HS-27A (cell line): ENCODE measurements at regions not wholly inside any gene's neighbourhood (a gene's known extent, or its start where the extent isn't known, plus 50 kb on each side); places are given as distances from the start of the nearest gene placed in this dataset.

Experiments
- DNase-seq: peaks from one replicate; pipeline ENCODE4 v3.0.0-alpha.2; 2012; ENCODE audit warnings: low read depth, missing footprints

DNA sequence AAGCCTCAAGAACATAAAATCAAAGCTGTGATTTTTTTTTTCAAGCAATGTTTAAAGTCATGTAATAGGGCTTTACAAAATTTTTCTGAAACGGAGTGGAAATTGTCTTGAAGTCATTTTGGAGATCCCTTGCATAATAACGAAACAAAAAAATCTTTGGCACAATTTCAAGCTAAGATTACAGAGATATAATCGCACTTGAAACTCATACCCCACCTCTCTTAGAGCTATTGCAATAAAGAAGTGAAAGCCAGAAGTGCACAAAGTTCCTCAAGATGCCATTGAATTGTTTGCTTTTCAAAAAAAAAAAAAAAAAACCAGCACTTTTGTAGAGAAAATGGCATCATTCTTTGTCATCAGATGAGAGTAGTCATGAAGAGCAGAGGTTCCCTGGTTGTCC is 152.3 kb downstream of the PAX3 start:
- no peak for DNase-seq

DNA sequence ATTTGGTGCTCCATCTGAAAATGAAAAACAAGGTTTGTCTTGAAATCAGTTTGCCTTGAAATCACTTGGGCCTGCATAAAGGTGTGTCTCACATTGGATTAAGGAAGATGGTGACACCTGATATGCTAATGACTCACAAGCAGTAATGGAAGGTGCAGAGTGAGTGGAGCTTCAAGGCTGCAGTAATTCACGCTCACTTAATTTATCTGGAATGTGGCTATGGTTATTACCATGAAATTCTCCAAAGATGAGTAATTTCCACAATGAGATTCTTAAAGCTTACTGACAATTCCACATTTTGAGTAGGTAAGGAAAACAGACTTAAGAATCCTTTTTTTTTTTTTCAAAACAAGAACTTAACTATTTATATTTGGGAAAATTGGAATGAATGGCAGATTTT is 156.8 kb downstream of the PAX3 start:
- no peak for DNase-seq

DNA sequence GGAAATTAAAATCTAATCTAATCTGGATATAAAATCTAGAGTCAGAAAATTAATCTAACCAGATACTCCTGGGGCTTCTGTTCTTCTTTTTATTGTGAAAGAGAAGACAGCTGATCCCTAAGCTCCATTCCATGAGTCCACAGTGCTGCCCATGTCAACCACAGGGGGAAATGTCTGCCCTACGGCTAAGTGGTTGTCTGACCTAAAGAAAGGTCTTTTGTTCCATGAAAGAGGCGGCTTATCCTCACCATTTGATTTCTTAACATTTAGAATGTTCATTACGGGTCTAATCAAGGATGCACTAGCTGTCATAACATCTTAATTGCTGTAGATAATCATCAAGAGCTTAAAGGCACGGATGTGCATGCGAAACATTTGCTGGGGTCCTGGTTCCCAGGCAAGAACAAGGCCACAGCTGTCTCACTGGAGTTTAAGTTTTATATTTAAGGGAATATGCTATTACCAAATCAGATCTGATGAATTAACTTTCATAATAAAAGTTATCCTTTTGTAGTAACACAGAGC is 162.6 kb downstream of the PAX3 start:
- DNase-seq = no peak

DNA sequence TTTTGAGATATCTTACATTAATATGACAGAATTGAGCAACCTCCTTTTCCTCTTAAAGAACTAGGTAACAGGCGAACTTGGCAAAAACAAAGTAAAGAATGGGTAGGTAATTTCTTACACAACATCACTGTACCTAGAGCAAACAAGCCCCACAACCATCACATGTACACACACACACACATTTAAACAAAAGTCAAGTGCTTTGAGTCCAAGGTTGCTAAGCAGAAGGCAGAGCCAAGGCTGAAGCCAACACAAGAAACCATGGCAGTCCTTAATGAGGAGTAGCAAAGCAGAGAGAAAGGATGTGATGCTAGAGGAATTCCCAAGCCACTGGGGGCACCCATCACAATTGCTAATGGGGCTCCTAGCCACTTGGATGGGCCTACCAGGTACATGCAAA is 164.1 kb downstream of the PAX3 start:
- no peak for DNase-seq

DNA sequence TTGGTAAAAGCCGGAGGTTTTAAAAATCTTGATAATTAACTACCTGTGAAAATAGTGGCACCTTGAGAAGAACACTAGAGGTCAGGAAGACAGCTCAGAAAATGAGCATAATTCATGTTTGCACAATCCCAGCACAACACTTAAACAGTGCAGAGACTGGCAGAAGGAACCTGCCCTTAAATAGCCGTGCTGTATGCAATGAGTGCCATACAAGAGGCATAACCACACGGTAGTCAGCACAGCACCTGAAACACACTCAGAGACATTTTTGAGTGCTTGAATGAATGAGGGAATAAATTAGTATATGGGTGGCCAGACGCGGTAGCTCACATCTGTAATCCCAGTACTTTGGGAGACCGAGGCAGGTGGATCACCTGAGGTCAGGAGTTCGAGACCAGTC is 164.9 kb downstream of the PAX3 start:
- no peak for DNase-seq

DNA sequence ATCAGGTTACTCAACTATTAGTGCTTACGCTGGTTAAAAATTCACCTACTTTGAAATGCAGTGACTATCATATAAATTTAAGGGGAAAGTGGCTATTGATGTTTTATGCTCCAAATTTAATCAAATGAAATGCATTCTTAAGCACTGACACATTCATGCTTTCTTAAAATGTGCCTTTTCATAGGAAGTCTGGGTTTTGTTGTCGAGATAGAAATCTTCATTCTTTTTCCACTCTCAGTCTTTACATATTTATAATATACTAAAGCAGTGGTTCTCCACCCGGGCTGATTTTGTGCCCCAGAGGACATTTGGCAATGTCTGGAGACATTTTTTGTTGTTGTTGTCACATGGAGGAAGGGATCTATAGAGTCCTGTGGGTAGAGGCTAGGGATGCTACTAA is 167.9 kb downstream of the PAX3 start:
- DNase-seq = no peak

DNA sequence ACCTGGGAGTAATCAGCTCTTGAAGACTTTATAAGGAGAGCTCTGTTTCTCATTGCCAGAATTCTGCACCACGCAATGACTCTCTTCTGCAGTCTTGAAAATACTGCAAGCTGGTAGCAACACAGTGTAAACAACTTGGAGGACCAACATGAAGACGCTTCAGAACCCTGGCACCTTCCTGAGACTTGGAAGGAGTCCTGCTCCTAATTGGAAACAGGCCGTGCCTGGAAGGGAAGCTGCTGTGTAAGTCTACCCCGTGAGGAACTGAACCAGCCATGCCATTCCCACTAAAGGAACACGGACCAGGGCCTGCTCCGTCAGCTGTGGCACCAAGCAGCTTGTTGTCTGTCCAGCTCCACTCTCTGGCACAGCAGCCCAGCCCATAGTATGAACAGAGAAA is 171.1 kb downstream of the PAX3 start:
- DNase-seq = no peak

DNA sequence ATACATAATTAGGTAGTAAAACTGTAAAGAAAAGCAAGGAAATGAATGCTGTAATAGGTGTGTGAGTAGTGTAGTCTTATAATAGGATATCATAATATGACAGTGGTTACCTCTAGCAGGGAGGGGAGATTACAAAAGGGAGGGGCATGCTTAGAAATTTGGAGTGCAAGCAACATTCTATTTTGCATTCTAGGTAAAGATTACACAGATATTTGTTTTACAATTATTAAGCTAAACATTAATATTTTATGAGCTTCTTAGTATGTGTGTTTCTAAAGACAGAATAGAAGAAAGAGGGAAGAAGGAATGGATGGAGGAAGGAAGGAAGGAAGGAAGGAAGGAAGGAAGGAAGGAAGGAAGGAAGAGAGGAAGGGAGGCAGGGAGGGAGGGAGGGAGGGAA is 177.9 kb downstream of the PAX3 start:
- no peak for DNase-seq

DNA sequence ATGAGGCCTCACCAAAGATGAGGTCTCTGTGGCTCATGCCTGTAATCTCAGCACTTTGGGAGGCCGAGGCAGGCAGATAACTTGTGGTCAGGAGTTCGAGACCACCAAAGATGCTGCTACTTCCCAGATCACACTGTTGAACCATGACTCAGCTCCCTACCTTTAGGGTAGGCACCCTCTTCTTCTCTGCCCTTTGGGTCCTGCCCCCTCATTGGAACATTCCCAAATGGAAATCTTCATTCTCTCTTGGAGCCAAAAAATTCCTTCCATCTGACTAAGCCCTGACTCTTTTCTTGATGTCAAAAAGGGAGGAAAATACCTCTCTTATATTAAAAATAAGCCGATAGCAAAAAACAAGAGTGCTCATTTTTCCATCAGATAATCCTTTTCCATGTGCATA is 183.5 kb downstream of the PAX3 start:
- DNase-seq = no peak

DNA sequence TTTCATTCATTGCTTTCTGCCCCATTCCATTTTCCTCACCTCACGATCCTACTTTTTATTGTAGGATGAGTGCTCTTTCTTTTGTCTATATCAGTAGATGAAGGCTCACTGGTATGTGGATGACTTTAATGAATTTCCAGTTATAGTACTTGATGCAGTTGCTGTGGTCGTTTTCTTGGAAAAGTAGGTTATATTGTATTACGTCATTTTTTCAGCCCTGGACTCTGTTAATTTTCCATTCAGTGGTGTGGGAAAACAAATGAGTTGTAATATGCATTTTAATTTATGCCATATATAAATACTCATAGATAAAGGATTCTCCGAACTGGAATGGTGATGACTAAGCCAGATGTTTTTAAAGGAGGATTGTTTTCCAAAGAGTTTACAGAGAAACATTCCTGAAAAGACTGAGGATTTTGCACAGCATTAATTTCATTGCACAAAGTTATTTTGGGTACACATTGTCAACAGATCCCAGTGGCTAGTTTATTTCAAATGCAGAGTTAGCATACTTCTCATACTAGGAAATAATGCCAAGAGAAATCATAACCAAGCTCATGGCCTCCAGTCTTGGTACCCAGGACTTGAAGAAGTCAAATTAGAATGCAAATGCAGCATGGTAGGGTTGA is 189.7 kb downstream of the PAX3 start:
- DNase-seq = no peak

DNA sequence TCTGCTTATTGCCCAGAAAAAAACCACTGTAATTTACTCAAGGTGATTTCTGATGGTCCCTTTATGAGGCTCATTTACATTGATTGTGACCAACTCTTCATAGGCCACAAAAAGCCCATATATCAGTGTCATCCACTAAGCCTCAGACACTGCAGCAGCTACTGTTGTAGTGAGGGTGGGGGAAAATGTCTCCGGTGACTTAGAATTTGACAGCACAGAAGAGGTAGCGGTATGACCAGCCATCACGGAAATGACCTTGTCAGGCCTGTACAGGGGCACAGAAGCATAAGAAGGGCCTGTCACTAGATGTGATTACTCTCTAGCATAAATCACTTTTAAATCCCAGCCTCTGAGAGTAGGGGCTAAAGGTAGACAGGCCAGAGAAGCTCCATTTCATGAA is 190.3 kb downstream of the PAX3 start:
- no peak for DNase-seq

DNA sequence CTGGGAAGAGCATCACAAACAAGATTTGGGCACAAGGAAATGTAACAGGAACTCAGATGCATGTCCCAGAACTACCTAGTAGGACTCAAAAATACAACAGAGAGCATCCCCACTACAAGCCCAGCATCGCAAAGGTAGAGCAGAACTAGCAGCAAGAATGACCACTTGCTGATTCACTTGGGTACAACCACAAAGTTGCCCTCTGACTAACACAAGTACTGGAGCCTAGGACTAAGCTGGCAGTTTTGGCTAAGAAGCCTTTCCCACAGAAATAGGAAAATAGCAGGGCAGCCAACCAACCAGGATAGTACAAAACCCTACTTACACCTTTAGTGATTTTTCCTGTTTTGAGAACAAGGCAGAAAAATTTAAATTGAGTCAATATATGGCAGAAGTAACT is 193.8 kb downstream of the PAX3 start:
- no peak for DNase-seq

DNA sequence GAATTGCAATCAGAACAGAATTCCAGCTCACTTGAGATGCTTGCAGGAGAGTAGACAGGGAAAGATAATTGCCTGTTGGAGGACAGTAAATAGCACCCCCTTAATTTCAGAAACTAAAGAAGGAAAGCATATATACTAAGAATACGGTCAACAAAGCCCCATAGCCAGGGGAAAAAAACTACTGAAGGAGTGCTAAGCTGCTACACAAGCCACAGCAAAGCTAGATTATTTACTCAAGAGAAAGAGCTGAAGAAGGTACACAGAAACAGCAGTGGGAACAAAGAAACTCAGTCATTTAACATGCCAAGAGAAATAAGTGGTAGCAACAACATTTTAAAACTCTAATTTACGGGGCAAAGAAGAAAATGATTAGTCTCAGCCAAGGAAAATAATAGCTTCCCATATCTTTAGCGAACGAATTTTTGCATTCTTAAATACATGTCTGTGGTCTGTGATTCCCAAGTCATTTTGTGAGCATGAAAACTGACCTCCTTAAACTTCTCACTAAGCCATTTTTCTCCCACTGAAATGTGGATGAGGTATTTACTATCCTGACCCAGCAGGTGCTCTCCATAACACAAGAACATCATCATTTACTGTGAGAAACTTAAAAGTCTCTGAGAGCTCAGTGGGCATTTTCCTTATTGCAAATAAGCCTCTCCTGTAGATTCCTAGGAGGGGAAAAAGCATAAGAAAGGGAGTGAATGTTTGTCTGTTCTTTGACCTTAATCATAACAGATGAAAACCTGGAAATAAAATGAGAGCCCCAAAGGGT is 196.0 kb downstream of the PAX3 start:
- DNase-seq = no peak

DNA sequence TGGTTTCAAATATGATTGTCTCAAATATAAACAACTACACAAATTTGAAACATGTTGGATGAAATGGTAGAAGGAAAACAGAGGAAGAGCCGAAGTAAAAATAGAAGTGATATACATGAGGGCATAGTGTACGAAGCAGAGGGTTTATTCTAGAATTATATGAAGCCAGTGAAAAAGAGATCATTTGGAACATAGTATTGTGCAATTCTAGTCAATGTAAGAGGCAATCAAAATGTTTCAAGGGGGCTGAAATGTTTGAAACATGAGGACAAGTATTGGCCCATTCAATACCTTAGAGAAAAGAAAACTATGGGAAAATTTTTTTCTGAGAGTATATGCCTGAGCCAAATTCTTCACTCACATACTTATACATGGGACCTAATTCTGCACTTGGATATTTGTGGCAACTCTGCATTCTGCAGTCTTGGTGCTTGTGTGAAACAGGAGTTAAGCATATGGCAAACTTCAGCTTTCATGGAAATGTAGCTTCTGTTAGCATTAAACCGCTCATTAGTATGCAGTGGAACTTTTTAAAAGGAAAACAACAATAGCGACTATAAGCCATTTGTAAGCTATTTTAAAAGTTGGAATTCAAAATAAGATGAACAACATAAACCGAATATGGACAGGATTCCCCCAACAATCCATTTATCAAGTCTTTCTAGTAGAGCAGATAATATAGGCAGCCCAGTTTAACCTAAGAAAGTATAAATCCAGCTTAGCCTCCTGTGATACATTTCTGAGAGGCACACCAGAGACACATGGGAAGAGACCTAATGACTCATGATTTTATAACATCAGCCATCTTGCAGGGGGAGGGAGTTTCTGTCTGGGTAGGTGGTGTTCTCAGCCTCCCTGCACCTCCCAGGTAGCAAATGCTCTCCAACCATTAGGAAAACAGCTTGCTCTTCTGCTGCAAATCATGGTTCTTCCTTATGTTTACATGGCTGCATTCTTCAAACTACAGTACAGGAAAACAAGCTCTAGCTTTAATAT is 197.8 kb downstream of the PAX3 start:
- no peak for DNase-seq

DNA sequence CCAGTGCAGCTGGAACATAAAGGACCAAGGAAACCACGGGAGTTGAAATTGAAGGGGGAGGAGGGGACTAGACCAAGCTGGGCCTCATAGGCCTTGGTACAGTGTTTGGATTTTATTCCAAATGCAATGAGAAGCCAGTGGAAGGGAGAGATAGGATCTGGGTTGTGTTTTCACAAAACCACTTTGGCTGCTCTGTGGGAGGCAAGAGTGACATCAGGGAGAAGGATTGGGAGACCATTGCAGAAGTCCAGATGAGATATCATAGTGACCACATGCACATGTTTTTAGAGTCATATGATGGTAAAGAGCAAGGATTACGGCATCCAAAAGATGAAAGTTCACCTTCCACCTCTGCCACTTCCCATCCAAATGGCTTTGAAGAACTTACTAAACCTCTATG is 210.2 kb downstream of the PAX3 start:
- DNase-seq = no peak

DNA sequence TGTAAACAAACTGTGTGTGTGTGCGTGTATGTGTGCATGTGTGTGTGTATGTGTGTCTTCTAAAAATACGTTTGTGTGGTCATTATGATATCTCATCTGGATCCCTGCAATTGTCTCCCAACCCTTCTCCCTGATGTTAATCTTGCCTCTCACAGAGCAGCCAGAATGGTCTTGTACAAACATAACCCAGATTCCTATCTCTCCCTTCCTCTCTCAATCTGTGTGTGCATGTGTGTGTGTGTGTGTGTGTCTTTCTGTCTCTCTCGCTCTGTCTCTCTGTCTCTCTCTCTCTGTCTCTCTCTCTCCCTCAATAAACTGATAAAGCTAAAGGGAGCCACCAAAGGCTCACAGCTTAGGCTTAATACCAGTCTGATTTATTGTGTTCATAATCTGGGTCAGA is 210.8 kb downstream of the PAX3 start:
- DNase-seq = no peak

DNA sequence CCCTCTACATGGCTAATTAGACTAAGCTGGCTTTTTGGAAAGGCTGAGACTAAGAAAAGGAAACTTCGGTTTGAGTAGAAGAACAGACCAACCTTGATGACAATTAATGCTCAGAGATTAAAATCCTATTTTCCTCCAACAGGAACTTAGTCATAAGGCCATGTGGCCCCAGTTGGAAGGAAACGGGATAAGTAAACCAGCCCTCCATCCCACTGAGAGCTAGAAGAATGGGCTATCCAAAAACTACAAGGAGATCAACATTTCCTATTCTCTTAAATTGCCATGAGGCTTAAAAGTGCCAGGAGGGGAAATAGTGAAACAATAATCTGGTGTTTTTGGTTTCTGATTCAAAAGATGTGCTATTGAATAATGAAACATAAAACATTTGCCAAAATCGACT is 216.6 kb downstream of the PAX3 start:
- no peak for DNase-seq

DNA sequence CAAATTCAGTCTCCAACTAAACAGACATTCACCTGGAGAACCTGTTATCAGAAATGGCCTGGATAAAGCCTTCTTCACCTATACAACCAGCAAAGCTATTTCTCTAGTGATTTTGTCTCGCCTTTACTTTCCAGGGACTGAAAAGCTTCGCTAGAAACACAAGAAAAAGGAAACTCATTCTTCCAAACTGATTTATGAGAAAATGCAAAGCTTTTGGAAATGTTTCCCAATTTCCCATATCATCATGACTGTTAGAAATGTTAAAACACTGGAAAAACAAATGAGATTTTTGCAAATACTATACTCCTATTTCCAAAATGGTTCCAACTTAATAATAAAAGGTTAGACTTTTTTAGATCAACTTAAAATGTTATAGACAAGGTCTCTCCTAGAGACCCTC is 218.7 kb downstream of the PAX3 start:
- no peak for DNase-seq

DNA sequence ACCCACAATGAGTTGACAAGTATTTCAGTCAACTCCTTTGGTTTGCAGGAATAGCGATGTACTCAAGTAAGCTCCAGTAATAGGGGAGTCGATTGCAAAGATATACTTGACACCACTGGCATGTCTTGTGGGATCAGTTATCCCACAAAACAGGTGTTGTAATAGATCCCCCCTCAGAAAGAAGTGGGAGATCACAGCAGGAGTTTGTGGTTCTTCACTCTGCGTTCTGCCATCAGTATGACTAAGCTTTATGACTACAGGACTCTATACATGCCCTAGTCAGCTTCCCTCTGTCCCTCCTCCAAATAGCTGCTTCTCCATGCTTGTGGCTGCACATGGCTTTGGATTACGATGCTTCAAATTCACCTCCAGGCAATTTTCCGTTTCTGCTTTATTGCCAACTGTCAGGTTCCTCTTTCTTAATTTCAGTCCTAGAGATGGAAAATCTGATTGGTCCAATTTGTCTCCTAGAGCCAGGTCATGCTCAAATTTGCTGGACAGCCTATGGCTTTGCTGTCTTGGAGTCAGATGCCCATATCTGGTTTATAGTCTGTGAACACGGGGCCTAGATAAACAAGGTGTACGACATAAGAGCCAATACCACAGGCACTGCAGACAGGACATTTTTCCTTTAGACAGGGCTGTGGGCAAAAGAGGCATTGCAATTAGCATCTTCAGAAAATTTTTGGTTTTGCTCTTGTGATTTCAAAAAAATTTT is 221.7 kb downstream of the PAX3 start:
- DNase-seq = no peak

DNA sequence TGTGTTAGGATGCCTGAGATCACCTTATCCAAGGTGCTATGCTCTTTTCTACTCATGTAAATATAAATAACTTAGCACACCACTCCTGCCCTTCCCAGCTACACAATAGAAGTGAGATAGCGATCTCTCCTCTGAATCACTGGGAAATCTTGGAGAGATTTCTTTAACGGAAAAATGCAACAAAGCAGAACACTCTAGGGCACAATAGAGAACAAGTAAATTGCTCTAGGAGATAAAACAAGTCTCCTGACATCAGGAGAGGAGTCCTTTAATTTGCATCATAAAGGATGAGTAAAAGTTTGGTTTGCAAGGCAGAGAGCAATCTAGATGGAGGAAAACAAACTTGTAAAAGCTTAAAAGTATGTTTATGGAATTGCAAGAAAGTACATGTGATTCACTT is 224.1 kb downstream of the PAX3 start:
- no peak for DNase-seq

DNA sequence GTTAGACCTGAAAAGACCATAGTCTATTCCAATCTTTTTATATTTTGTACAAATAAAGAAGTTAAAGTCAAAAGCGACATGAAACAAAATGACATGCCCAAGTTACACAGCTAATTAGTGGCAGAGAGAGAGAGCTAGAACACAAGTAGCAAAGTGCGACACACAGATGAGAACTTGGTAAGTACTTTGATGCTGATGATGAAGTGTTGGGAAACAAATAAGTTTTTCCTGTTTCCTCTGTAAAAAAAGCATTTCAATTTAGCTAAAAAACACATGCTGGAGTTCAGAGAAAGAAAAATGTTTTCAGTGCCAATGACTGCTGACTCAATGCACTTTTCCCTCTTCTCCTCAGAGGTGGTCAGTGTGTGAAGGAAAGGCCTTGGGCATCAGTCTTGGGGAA is 226.9 kb downstream of the PAX3 start:
- no peak for DNase-seq

DNA sequence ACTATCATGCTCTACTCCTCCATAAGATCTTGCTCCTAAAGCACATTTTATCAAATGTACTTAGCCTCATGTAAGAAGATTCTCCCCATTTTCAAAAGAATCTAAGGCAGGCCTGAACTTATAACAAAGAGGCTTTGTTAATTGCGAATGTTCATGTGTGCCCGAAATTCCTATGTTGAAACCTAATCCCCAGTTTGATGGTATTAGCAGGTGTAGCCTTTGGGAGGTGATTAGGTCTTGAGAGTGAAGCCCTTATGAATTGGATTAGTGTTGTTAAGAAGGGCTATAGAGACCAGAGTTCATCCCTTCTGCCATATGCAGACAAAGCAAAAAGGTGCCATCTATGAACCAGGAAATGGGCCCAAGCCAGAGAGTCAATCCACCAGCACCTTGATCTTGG is 234.5 kb downstream of the PAX3 start:
- DNase-seq = no peak
